NCI-H2196 treated with DMSO at 0.1 percent for 48 hours (cell line): ENCODE measurements at regions not wholly inside any gene's neighbourhood (a gene's known extent, or its start where the extent isn't known, plus 50 kb on each side); places are given as distances from the start of the nearest gene placed in this dataset.
"Not testable (repeated sequence)": the region's sequence is repeated elsewhere in the genome, so short reads cannot be mapped to it uniquely, and the experiment has no call there.

Experiments
- DNase-seq: peaks from one replicate; lab custom pipeline; 2025; ENCODE audit not compliant: unreplicated experiment; lab: John Stamatoyannopoulos, UW

GRCh38 chr6:139448051-139448649 is 73.7 kb upstream of the CITED2 start:
- DNase-seq = no peak

GRCh38 chr6:139447656-139447975 is 73.2 kb upstream of the CITED2 start:
- DNase-seq = no peak

DNA sequence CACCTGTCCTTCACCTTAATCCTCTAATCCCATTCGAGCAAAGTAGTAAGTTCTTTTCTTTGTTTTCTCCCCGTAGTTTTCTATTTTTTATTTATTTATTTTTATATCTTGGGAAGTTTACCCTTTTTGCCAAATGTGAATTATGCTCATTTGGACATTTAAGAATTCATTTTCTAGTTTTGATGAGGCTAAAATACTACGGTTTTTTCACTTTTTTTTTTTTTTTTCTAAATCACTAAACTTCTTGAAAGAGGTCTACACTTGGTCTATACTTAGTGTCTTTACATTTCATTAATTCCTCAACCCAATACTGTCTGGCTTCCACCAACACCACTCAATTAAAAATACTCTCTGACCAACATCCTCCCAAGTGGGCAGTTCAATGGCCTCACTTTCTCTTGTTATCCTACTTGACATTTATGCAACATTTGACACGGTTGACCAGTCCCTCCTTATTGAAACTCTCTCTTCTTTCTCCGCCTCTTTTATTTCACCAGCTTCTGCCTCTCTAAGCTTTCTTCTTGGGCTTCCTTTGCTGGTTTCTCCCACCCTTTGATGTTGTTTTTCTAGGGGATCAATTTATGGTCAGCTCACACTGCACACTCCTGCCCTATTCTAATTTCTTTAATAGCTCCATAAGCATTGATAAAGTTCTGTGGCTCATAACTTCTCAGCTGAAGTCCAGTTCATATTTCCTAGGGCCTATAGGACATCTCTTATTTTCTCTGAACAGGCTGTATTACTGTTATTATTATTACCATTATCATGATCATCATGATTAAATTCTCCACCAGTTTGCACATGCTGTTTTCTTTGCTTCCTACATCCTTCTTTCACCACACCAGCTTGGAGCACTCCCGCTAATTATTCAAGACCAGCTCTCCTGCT is 72.6 kb upstream of the CITED2 start:
- DNase-seq = no peak

GRCh38 chr6:139446138-139446715 is 71.8 kb upstream of the CITED2 start:
- no peak for DNase-seq

- not testable (repeated sequence) for DNase-seq
Measured at GRCh38 chr6:139444273-139444787, 69.9 kb upstream of the CITED2 start.

GRCh38 chr6:139443231-139444112 is 69.0 kb upstream of the CITED2 start:
- no peak for DNase-seq

GRCh38 chr6:139442188-139442671 is 67.8 kb upstream of the CITED2 start:
- no peak for DNase-seq

DNA sequence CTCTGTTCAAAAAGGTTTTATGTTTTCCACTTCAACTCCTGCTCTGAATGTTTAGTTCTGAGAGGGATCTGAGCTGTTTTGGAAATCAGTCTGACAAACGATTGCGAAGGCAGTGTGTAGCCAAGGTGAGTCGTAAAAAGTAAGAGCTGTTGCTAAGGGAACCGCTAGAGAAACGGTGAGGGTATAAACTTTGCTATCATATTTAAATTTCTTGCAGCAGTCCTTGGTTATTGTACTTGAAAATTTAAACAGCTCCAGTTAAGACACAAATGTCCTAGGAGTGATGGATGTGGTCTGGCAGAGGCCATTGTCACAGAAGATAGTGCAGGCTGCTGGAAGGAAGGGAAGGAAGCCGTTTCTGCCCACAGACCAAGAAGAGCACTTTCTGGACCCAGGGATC is 64.9 kb upstream of the CITED2 start:
- DNase-seq = no peak

- DNase-seq = no peak
Measured at GRCh38 chr6:139438775-139439174, 64.3 kb upstream of the CITED2 start.

DNA sequence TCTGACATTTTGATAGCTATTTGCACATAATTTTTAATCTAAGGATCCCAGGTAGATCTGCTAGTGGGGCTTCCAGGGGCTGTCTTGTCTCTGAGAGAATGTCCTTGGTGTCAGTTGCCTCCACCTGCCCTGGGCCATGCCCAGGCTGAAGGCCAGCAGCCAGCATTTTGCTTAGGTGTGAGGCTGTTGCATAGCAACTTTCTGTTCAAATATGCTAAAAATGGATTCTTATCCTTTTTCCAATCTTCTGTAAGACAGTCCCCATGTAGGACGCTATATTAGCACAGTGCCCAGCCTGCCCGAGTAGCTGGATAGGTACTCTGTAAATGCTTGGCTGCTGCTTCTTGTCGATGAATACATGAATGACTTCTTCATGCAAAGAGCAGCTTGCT is 62.5 kb upstream of the CITED2 start:
- no peak for DNase-seq

DNA sequence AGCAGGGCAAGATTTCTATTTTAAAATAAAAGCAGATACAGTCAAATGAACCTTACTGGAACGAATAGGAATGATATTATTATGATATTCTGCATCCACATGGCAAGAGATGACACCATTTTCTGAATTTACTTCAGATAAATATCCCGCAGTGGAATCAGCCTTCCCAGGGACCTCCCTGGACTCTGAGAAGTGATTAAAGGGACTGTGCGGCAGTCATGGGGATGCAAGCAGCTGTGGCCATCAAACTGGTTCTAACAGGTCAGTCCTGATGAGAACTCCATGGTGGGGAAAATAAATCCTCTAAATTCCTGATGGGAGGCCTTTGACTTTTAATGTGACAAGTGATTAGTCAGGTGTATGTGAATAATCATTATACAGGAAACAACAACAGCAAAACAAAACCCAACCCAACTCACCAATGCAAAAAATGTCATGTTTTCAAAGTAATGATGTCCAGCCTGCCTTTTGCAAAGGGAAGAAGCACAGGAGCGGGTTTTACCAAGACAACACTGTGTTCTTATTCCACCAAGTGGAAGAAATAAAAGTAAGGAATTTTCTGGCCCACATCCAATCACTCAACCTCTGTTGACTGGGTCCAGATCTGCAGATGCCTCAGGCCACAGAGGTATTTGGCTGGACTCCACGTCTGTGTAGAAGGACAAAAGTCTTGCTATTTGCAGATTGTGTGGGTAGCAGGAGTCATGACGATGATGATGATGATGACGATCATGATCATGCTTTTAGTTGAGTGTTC is 61.9 kb upstream of the CITED2 start:
- no peak for DNase-seq

- DNase-seq = no peak
Measured at GRCh38 chr6:139433631-139434419, 59.4 kb upstream of the CITED2 start.

DNA sequence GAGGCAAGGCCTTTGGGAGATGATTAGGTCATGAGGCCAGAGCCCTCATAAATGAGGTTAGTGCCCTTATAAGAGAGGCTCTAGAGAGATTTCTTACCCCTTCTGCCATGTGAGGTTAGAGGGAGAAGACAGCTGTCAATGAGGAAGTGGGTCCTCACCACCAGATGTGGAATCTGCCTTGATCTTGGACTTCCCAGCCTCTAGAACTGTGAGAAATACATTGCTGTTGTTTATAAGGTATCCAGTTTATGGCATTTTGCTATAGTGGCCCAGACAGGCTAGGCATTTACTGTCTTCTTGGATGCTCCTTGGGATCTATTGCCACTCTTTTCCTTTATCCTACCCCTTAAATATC is 57.1 kb upstream of the CITED2 start:
- DNase-seq = no peak

- DNase-seq = no peak
Measured at GRCh38 chr6:139430899-139431601, 56.6 kb upstream of the CITED2 start.

- no peak for DNase-seq
Measured at GRCh38 chr6:139429580-139430145, 55.2 kb upstream of the CITED2 start.

GRCh38 chr6:139427199-139427598 is 52.8 kb upstream of the CITED2 start:
- DNase-seq = no peak

- no peak for DNase-seq
Measured at GRCh38 chr6:139426795-139427194, 52.3 kb upstream of the CITED2 start.

GRCh38 chr6:139425780-139426179 is 51.3 kb upstream of the CITED2 start:
- DNase-seq = no peak
